ENCODE measurements at regions not wholly inside any gene's neighbourhood (a gene's known extent, or its start where the extent isn't known, plus 50 kb on each side); places are given as distances from the start of the nearest gene placed in this dataset.

- no peaks in the 10 kb centered on the region for H3K36me3 ChIP-seq (ENCODE audit: control insufficient read depth in 2 of 2, extremely low read depth in 1 of 2, insufficient read depth in 2 of 2, low read length in 2 of 2)
- dilution Hi-C loops (cut with MboI; ENCODE audit: extremely low pct_ligation_motif_present, low sequenced_read_pairs): no loop called here
- H3K9me3 ChIP-seq (ENCODE audit: control insufficient read depth, low read depth, low read length): peaks cover under 1% of the 10 kb centered on the region
- no peak for TF ChIP-seq CTCF (optimal IDR thresholded peaks at IDR 0.05 in 1 of 3, IDR thresholded peaks at IDR 0.05 in 1 of 3, conservative IDR thresholded peaks at IDR 0.05 in 1 of 3; ENCODE audit: extremely low read depth in 1 of 3, insufficient read depth in 2 of 3, low read length in 3 of 3)
- TF ChIP-seq EZH2 (IDR thresholded peaks at IDR 0.05; ENCODE audit: low read length): no peak
- H3K9ac ChIP-seq (ENCODE audit: control insufficient read depth, extremely low read depth, insufficient read depth, low read length): no peak overlapping the region
- no peak overlapping the region for H2AFZ ChIP-seq (ENCODE audit: control insufficient read depth, low read length)
- H3K27ac ChIP-seq (ENCODE audit: control insufficient read depth, insufficient read depth, low read length): no peak overlapping the region
- H3K9me1 ChIP-seq (ENCODE audit: control insufficient read depth, extremely low read depth, insufficient read depth, low read length): no peaks in the 10 kb centered on the region
- no peaks in the 10 kb centered on the region for H3K4me1 ChIP-seq (ENCODE audit: control insufficient read depth, extremely low read depth, insufficient read depth, low read length)
- H4K20me1 ChIP-seq (ENCODE audit: control insufficient read depth, extremely low read depth, insufficient read depth, low read length): no peaks in the 10 kb centered on the region
- H3K4me3 ChIP-seq (ENCODE audit: control insufficient read depth in 2 of 3, extremely low read depth in 1 of 3, insufficient read depth in 2 of 3, low read depth in 1 of 3, low read length in 3 of 3): no peak overlapping the region
- H3K4me2 ChIP-seq (ENCODE audit: control insufficient read depth, extremely low read depth, insufficient read depth, low read depth, low read length): no peak overlapping the region
- FAIRE-seq (no peak), DNase-seq (ENCODE audit: low read depth, low spot score) (no peak)
- no peaks in the 10 kb centered on the region for H3K27me3 ChIP-seq (ENCODE audit: control insufficient read depth, extremely low read depth, insufficient read depth, low read length)
- no peaks in the 10 kb centered on the region for H3K79me2 ChIP-seq (ENCODE audit: control insufficient read depth, insufficient read depth, low read length)
Observed at GRCh38 chr4:8770518-8771257, 101.0 kb downstream of the HMX1 start.

GRCh38 chr4:8769645-8770517 lies 101.8 kb downstream of the HMX1 start:
- DNase-seq (ENCODE audit: low read depth, low spot score) (no peak), FAIRE-seq (no peak)
- Histone ChIP-seq H2AFZ (ENCODE audit: control insufficient read depth, low read length) (no peak overlapping the region), H3K4me1 (ENCODE audit: control insufficient read depth, extremely low read depth, insufficient read depth, low read length) (no peaks in the 10 kb centered on the region), H3K27me3 (ENCODE audit: control insufficient read depth, extremely low read depth, insufficient read depth, low read length) (no peaks in the 10 kb centered on the region), H3K9ac (ENCODE audit: control insufficient read depth, extremely low read depth, insufficient read depth, low read length) (no peak overlapping the region), H3K4me2 (ENCODE audit: control insufficient read depth, extremely low read depth, insufficient read depth, low read depth, low read length) (no peak overlapping the region), H3K9me3 (ENCODE audit: control insufficient read depth, low read depth, low read length) (no peaks in the 10 kb centered on the region), H4K20me1 (ENCODE audit: control insufficient read depth, extremely low read depth, insufficient read depth, low read length) (no peaks in the 10 kb centered on the region), H3K79me2 (ENCODE audit: control insufficient read depth, insufficient read depth, low read length) (no peaks in the 10 kb centered on the region), H3K4me3 (ENCODE audit: control insufficient read depth in 2 of 3, extremely low read depth in 1 of 3, insufficient read depth in 2 of 3, low read depth in 1 of 3, low read length in 3 of 3) (no peak overlapping the region), H3K9me1 (ENCODE audit: control insufficient read depth, extremely low read depth, insufficient read depth, low read length) (no peaks in the 10 kb centered on the region), H3K36me3 (ENCODE audit: control insufficient read depth in 2 of 2, extremely low read depth in 1 of 2, insufficient read depth in 2 of 2, low read length in 2 of 2) (no peaks in the 10 kb centered on the region), H3K27ac (ENCODE audit: control insufficient read depth, insufficient read depth, low read length) (no peak overlapping the region)
- dilution Hi-C loops (cut with MboI; ENCODE audit: extremely low pct_ligation_motif_present, low sequenced_read_pairs): no loop called here
- TF ChIP-seq CTCF (optimal IDR thresholded peaks at IDR 0.05 in 1 of 3, IDR thresholded peaks at IDR 0.05 in 1 of 3, conservative IDR thresholded peaks at IDR 0.05 in 1 of 3; ENCODE audit: extremely low read depth in 1 of 3, insufficient read depth in 2 of 3, low read length in 3 of 3): no peak
- TF ChIP-seq EZH2 (IDR thresholded peaks at IDR 0.05; ENCODE audit: low read length): no peak
